ENCODE measurements at regions not wholly inside any gene's neighbourhood (a gene's known extent, or its start where the extent isn't known, plus 50 kb on each side); places are given as distances from the start of the nearest gene placed in this dataset.

GRCh38 chr3:28674212-28674611 lies 325.6 kb upstream of the AZI2 start:
- TF ChIP-seq FOXM1 (IDR thresholded peaks at IDR 0.05; ENCODE audit: borderline replicate concordance, low read depth) (no peak), MAX (IDR thresholded peaks at IDR 0.05) (no peak), EP300 (IDR thresholded peaks at IDR 0.05; ENCODE audit: borderline replicate concordance) (no peak), TEAD4 (IDR thresholded peaks at IDR 0.05) (no peak), TCF12 (IDR thresholded peaks at IDR 0.05; ENCODE audit: low read depth) (no peak), USF1 (IDR thresholded peaks at IDR 0.05) (no peak), EGR1 (IDR thresholded peaks at IDR 0.05) (no peak), NFIC (IDR thresholded peaks at IDR 0.05) (no peak), CEBPB (IDR thresholded peaks at IDR 0.05) (no peak), YY1 (IDR thresholded peaks at IDR 0.05; ENCODE audit: low read depth) (no peak), RAD21 (IDR thresholded peaks at IDR 0.05; ENCODE audit: low read depth) (no peak), CREB1 (IDR thresholded peaks at IDR 0.05; ENCODE audit: low read depth) (no peak), ZBTB7A (IDR thresholded peaks at IDR 0.05; ENCODE audit: low read depth) (no peak)
